SK-N-SH treated with all-trans-retinoic acid at 6 μM for 48 hours (cell line): ENCODE measurements at regions not wholly inside any gene's neighbourhood (a gene's known extent, or its start where the extent isn't known, plus 50 kb on each side); places are given as distances from the start of the nearest gene placed in this dataset.

Experiments
- ATAC-seq: fragments of 200-7000 bp; cut with Tn5 transposase; 3 replicates; pipeline ENCODE4 v1.9.1; 2020; ENCODE audit warnings: mild to moderate bottlenecking, moderate library complexity
- ARNTL ChIP-seq: fragments of 450-650 bp; formaldehyde crosslinking; IDR thresholded peaks from 2 replicates; pipeline ENCODE4 v1.5.0; 2020; ENCODE audit warnings: low read depth, mild to moderate bottlenecking, moderate library complexity, borderline replicate concordance
- BACH2 ChIP-seq: fragments of 250-450 bp; sonication (Bioruptor Pico); IDR thresholded peaks from 2 replicates; pipeline ENCODE4 v1.9.0; 2021; ENCODE audit warnings: mild to moderate bottlenecking, borderline replicate concordance
- CREB5 ChIP-seq: fragments of 250-450 bp; sonication (Bioruptor Pico); IDR thresholded peaks from 2 replicates; pipeline ENCODE4 v1.5.1; 2020; ENCODE audit warnings: low read depth, mild to moderate bottlenecking, moderate library complexity
- CSDC2 ChIP-seq: fragments of 250-450 bp; sonication (Bioruptor Pico); IDR thresholded peaks from 2 replicates; pipeline ENCODE4 v1.5.0; 2020; ENCODE audit warnings: mild to moderate bottlenecking, moderate library complexity
- CSRNP3 ChIP-seq: fragments of 250-450 bp; sonication (Bioruptor Pico); IDR thresholded peaks from 2 replicates; pipeline ENCODE4 v1.5.1; 2021; ENCODE audit warnings: mild to moderate bottlenecking, moderate library complexity
- ESRRG ChIP-seq: fragments of 250-450 bp; sonication (Bioruptor Pico); IDR thresholded peaks from 2 replicates; pipeline ENCODE4 v1.6.1; 2021; ENCODE audit warnings: mild to moderate bottlenecking
- ISL1 ChIP-seq: fragments of 250-450 bp; sonication (Bioruptor Pico); IDR thresholded peaks from 2 replicates; pipeline ENCODE4 v2.1.2; 2022; ENCODE audit warnings: mild to moderate bottlenecking, moderate library complexity
- OSR1 ChIP-seq: fragments of 250-450 bp; sonication (Bioruptor Pico); IDR thresholded peaks from 2 replicates; pipeline ENCODE4 v1.8.0; 2022; ENCODE audit warnings: moderate library complexity, mild to moderate bottlenecking, inconsistent platforms
- PATZ1 ChIP-seq: fragments of 250-450 bp; sonication (Bioruptor Pico); IDR thresholded peaks from 2 replicates; pipeline ENCODE4 v1.8.0; 2020; ENCODE audit warnings: mild to moderate bottlenecking, moderate library complexity, borderline replicate concordance
- PPARA ChIP-seq: fragments of 250-450 bp; sonication (Bioruptor Pico); IDR thresholded peaks from 2 replicates; pipeline ENCODE4 v1.5.0; 2020; ENCODE audit warnings: mild to moderate bottlenecking, borderline replicate concordance
- RARB ChIP-seq: fragments of 250-450 bp; sonication (Bioruptor Pico); IDR thresholded peaks from 2 replicates; pipeline ENCODE4 v1.8.0; 2021; ENCODE audit warnings: mild to moderate bottlenecking, moderate library complexity
- SNAI2 ChIP-seq: fragments of 250-450 bp; sonication (Bioruptor Pico); IDR thresholded peaks from 2 replicates; pipeline ENCODE4 v1.5.0; 2020; ENCODE audit warnings: mild to moderate bottlenecking, moderate library complexity
- TCF4 ChIP-seq: fragments of 250-450 bp; sonication (Bioruptor Pico); IDR thresholded peaks from 2 replicates; pipeline ENCODE4 v1.8.0; 2021; ENCODE audit warnings: mild to moderate bottlenecking, moderate library complexity, borderline replicate concordance
- TOX ChIP-seq: fragments of 250-450 bp; sonication (Bioruptor Pico); IDR thresholded peaks from 2 replicates; pipeline ENCODE4 v1.8.0; 2021; ENCODE audit warnings: mild to moderate bottlenecking, moderate library complexity, borderline replicate concordance
- TSHZ2 ChIP-seq: fragments of 250-450 bp; sonication (Bioruptor Pico); IDR thresholded peaks from 2 replicates; pipeline ENCODE4 v1.5.0; 2020; ENCODE audit warnings: mild to moderate bottlenecking, moderate library complexity
- ZC3H10 ChIP-seq: fragments of 250-450 bp; sonication (Bioruptor Pico); IDR thresholded peaks from 2 replicates; pipeline ENCODE4 v1.5.1; 2021; ENCODE audit warnings: mild to moderate bottlenecking, moderate library complexity
- ZFP3 ChIP-seq: fragments of 250-450 bp; sonication (Bioruptor Pico); IDR thresholded peaks from 2 replicates; pipeline ENCODE4 v1.5.0; 2020; ENCODE audit warnings: mild to moderate bottlenecking, moderate library complexity
- ZNF70 ChIP-seq: fragments of 450-650 bp; formaldehyde crosslinking; IDR thresholded peaks from 2 replicates; pipeline ENCODE4 v1.5.0; 2020; ENCODE audit warnings: mild to moderate bottlenecking, moderate library complexity
- ZNF8 ChIP-seq: fragments of 450-650 bp; formaldehyde crosslinking; IDR thresholded peaks from 2 replicates; pipeline ENCODE4 v1.5.0; 2020; ENCODE audit warnings: mild to moderate bottlenecking, moderate library complexity

GRCh38 chr2:221255862-221256261, 316.2 kb downstream of the EPHA4 start:
- ATAC-seq, result no peak
- no peak for TF ChIP-seq ZC3H10
- TF ChIP-seq OSR1, result no peak
- no peak for TF ChIP-seq ARNTL (CRISPR knock-in tag)
- TF ChIP-seq ZNF8 (CRISPR knock-in tag), result no peak
- TF ChIP-seq SNAI2, result no peak
- TF ChIP-seq TCF4 (CRISPR knock-in tag), result no peak
- no peak for TF ChIP-seq ISL1
- TF ChIP-seq CSRNP3, result no peak
- no peak for TF ChIP-seq BACH2 (CRISPR knock-in tag)
- TF ChIP-seq ZFP3 (CRISPR knock-in tag), result no peak
- no peak for TF ChIP-seq TSHZ2 (CRISPR knock-in tag)
- TF ChIP-seq PPARA (CRISPR knock-in tag), result no peak
- no peak for TF ChIP-seq PATZ1 (CRISPR knock-in tag)
- TF ChIP-seq RARB, result no peak
- no peak for TF ChIP-seq ZNF70
- TF ChIP-seq CREB5 (CRISPR knock-in tag), result no peak
- no peak for TF ChIP-seq CSDC2 (CRISPR knock-in tag)

- ATAC-seq, result no peak
Observed at GRCh38 chr2:221258464-221258863, 313.6 kb downstream of the EPHA4 start.

GRCh38 chr2:221262651-221263050, 309.5 kb downstream of the EPHA4 start:
- ATAC-seq, result no peak
- TF ChIP-seq ZC3H10 (no peak), CSRNP3 (no peak), TOX (CRISPR knock-in tag) (no peak)

More at GRCh38 chr2:221258464-221258863, 313.6 kb downstream of the EPHA4 start:
- TF ChIP-seq ISL1 (no peak), PATZ1 (CRISPR knock-in tag) (no peak), BACH2 (CRISPR knock-in tag) (no peak), ESRRG (CRISPR knock-in tag) (no peak)
- TF ChIP-seq, all 23 proteins: peak for 0
